GM18868 (cell line): ENCODE measurements at regions not wholly inside any gene's neighbourhood (a gene's known extent, or its start where the extent isn't known, plus 50 kb on each side); places are given as distances from the start of the nearest gene placed in this dataset.

Experiments
- ATAC-seq: cut with Tn5 transposase; IDR thresholded peaks from one replicate; pipeline ENCODE4 v1.9.1; 2021; ENCODE audit warnings: mild to moderate bottlenecking, moderate library complexity; ENCODE audit not compliant: unreplicated experiment

- no peak for ATAC-seq
Observed at GRCh38 chr15:45743426-45744235, 108.8 kb downstream of the SQOR start.

GRCh38 chr15:45744236-45744589 lies 109.4 kb downstream of the SQOR start:
- ATAC-seq = no peak

GRCh38 chr15:45747426-45747825 lies 112.6 kb downstream of the SQOR start:
- no peak for ATAC-seq

- ATAC-seq = no peak
Observed at GRCh38 chr15:45751629-45752028, 116.8 kb downstream of the SQOR start.

- ATAC-seq = no peak
Observed at GRCh38 chr15:45759936-45760335, 125.1 kb downstream of the SQOR start.

- no peak for ATAC-seq
Observed at GRCh38 chr15:45762726-45763125, 127.9 kb downstream of the SQOR start.

- ATAC-seq = no peak
Observed at GRCh38 chr15:45763170-45763869, 128.5 kb downstream of the SQOR start.

- ATAC-seq = no peak
Observed at GRCh38 chr15:45773149-45773548, 138.3 kb downstream of the SQOR start.

GRCh38 chr15:45776772-45777171 lies 141.9 kb downstream of the SQOR start:
- no peak for ATAC-seq

- no peak for ATAC-seq
Observed at GRCh38 chr15:45777781-45778180, 143.0 kb downstream of the SQOR start.

- no peak for ATAC-seq
Observed at GRCh38 chr15:45780352-45780751, 145.5 kb downstream of the SQOR start.

GRCh38 chr15:45784656-45785055 lies 149.8 kb downstream of the SQOR start:
- no peak for ATAC-seq

- no peak for ATAC-seq
Observed at GRCh38 chr15:45785897-45786296, 151.1 kb downstream of the SQOR start.

- peak; percentile 87 for ATAC-seq
Observed at GRCh38 chr15:45790325-45790943, 155.6 kb downstream of the SQOR start.

GRCh38 chr15:45794304-45794703 lies 159.5 kb downstream of the SQOR start:
- no peak for ATAC-seq

- ATAC-seq = no peak
Observed at GRCh38 chr15:45794712-45795439, 160.0 kb downstream of the SQOR start.

- ATAC-seq = no peak
Observed at GRCh38 chr15:45795440-45796069, 160.7 kb downstream of the SQOR start.

- ATAC-seq = no peak
Observed at GRCh38 chr15:45796433-45796832, 161.6 kb downstream of the SQOR start.

GRCh38 chr15:45799508-45799907 lies 164.7 kb downstream of the SQOR start:
- ATAC-seq = peak; percentile 82

GRCh38 chr15:45801543-45801942 lies 166.7 kb downstream of the SQOR start:
- ATAC-seq = no peak

GRCh38 chr15:45802140-45802539 lies 167.3 kb downstream of the SQOR start:
- no peak for ATAC-seq
